HG03139 (cell line): ENCODE measurements at regions not wholly inside any gene's neighbourhood (a gene's known extent, or its start where the extent isn't known, plus 50 kb on each side); places are given as distances from the start of the nearest gene placed in this dataset.
"Not testable (repeated sequence)": the region's sequence is repeated elsewhere in the genome, so short reads cannot be mapped to it uniquely, and the experiment has no call there.

Experiments
- ATAC-seq: cut with Tn5 transposase; IDR thresholded peaks from one replicate; pipeline ENCODE4 v1.9.1; 2021; ENCODE audit not compliant: unreplicated experiment

DNA sequence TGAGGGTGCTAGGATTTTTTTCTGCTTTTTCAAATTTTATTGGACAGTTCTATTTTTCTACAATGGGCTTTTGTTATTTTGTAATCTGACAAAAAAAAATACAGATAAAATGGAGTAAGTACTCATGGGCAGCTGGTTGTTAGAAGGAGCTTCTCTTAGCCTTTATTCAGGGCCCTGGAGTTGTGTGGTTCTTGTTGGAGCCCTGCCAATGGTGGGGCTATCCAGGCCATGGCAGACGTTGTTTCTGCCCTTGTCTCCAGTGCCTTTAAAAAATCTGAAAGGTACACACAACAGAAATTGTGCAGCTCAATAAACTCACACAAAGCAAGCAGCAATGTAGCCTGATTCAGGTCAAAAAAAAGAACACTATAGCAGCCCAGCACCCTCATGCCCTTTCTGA is 153.5 kb upstream of the GALNT2 start:
- ATAC-seq = no peak

DNA sequence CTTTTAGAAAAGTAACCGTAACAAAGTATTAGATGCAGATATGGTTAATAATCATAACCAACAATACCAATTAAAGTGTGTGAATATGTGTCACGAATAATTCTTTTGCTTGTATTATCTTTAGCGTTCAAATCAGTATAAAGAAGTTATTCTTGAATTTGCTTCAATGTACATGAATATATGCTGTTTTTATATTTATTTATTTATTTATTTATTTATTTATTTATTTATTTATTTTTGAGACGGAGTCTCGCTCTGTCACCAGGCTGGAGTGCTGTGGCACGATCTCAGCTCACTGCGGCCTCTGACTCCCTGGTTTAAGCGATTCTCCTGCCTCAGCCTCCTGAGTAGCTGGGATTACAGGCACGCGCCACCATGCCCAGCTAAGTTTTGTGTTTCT is 147.6 kb upstream of the GALNT2 start:
- ATAC-seq = not testable (repeated sequence)

DNA sequence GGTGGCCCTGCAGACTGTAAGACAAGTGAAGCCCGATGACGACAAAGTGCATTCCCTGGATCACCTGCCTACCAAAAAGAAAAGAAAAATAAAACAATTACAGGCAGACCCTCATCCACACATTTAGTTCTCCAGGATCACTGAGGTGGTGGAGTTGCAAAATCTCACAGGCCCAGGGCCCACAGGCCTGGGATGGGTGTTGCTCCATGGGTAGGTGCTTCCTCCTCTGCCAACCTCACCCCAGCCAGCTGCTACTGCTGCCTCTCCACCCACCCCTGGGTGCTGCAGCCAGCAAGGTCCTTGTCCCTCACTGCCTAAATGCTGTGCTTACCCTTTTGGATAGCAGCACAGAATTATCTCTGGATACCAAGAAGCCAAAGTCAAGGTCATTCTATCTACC is 146.4 kb upstream of the GALNT2 start:
- no peak for ATAC-seq

DNA sequence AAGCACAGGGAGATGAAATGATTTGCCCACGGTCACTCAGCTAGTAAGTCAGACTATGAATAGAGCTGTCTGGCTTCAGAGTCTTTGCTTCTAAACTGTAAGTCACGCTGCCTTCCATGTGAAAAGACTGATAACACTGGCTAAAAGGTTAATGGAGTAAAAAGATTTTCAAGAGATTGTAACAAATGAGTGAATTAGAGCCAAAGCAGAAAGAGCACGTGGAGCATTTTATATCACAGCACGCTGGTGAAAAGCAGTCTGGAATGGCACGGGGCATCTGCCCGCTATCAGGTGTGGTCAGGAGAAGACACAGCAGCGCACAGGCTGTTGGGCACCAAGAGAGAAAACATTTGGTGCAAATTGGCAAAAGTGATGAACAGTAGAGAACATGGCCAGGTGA is 144.8 kb upstream of the GALNT2 start:
- ATAC-seq = no peak

DNA sequence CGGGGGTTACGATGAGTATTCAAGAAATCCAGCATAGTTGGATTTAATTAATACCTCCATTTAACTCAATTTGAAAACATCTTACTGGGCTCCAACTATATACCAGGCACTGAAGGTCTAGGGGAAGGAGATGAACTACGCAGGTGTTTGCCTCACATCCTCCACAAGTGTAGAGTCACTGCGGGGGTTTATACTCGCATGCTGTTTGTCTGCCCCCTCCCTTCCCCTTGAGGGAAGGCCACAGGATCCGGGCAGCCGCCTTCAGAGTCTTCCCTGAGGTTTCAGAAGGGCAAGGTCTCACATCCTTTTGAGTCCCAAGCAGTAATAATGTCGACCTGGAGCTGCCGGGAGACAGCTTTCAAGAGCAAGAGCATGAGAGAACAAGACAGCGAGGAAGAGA is 142.4 kb upstream of the GALNT2 start:
- ATAC-seq = no peak

DNA sequence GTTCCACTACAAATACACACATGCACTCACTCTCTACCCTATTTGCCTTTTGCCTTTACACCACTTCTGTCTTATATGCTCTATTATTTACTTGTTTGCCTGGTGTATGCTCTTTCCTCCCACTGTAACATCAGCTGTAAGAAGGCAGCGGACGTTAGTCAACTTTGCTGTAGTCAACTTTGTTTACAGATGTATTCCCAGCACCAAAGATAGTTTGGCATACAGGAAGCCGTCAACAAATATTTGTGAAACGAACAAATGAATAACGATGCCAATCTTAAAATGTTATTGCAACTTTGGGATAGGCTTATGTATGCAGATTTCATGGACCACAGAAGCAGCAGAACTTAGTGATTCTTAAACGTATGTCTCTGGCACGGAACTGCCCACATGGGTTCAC is 138.3 kb upstream of the GALNT2 start:
- no peak for ATAC-seq

DNA sequence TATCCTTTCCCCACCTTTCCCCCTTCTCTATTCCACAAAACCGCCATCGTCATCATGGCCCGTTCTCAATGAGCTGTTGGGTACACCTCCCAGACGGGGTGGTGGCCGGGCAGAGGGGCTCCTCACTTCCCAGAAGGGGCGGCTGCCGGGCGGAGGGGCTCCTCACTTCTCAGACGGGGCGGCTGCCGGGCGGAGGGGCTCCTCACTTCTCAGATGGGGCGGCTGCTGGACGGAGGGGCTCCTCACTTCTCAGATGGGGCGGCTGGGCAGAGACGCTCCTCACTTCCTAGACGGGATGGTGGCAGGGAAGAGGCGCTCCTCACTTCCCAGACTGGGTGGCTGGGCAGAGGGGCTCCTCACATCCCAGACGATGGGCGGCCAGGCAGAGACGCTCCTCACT is 135.3 kb upstream of the GALNT2 start:
- not testable (repeated sequence) for ATAC-seq

DNA sequence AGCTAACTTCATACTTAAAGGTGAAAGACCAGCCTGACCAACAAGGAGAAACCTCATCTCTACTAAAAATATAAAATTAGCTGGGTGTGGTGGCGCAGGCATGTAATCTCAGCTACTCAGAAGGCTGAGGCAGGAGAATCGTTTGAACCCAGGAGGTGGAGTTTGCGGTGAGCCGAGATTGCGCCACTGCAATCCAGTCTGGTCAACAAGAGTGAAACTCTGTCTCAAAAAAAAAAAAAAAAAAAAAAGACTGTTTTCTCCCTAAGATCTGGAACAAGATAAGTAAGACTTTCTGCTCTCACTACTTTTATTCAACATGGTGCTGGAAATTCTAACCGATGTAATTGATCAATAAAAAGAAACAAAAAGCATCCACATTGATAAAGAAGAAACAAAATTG is 131.9 kb upstream of the GALNT2 start:
- not testable (repeated sequence) for ATAC-seq

DNA sequence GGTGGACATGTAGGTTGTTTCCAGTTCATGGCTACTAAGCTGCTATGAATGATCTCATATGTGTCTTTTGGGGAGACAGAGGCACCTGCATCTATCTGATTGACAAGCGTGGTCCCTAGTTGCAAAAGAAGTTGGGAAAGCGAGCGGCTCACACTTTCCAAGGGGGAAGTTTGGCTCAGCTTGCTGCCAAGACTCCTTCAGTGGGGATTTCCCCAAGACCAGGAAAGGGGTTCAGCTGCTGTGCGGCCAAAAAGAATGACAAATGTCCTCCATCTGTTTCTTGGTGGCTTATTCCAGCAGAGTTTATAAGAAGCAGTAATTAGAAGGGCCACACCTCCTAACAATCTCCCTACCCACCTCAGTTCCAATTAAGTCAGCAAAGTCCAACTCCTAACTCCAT is 128.5 kb upstream of the GALNT2 start:
- no peak for ATAC-seq

DNA sequence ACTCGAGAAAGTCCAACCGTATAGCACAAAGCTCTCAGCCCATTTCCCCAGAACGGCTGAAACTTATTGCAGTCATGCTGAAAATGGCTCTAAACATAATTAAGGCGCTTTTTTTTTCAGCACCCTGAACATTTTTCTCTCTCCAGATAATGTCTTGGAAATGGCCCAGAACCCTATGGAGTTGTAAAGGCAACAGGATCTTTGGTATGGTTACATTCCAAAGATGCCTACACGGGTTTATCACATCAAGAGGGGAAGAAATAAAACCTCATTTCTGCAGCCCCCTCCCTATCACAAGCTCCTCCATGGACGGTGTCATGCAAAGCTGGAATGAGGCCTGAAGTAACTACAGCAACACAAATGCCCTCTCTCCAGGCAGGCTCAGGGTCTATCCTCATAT is 126.4 kb upstream of the GALNT2 start:
- ATAC-seq = no peak

DNA sequence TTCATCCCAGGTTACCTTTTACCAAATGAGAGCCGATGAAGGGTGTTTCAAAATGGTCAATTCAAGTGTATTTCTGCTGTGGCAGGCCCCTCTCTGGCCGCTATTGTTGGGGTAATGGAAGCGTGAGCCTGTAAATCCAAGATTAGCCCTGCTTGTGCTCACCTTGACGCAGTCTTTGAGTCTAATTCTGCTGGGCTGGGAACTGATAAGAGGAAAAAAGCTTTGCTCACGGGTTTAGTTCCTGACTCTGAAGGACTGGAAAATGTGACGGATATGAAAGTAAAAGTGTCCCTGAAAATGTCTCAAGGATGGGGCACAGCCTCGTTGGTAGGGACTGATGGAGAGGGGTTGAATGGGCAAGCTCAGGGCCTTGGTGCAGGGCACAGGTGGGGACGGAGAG is 125.9 kb upstream of the GALNT2 start:
- ATAC-seq = no peak

DNA sequence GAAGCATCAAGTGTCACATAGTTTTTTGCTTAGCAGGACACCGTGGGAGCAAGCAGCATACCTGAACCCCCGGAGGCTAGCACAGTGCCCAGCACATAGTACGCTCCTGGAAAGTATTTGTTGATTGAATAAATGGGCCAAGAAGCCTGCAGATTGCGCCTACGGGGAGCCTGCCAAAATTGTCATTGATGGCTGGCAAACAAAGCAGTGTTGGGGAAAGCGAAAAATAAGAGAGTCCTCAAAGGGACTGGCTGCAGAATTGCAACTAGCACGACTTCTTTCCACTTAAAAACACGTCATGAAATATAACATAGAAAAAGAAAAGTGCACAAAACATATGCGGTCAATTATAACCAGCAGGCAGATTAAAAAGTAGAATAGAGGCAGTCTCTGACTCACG is 125.2 kb upstream of the GALNT2 start:
- no peak for ATAC-seq

DNA sequence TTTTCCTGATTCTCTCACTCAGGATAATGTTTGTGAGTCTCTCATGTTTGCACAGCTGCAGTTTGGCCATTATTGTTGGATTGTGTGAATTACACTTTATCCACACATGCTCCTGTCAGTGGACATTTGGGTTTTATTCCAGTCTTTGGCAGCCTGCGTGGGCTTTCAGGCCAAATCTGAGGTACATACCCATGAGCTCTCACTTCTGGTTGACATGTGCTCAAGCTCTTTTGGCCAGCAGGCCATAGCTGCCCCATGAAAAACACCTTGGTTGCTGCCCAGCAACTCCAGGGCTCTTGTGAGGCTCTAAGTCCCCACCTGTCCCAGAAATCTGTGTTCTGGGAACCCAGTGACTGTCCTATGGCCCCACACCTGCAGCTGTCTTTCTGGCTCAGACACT is 124.5 kb upstream of the GALNT2 start:
- no peak for ATAC-seq

DNA sequence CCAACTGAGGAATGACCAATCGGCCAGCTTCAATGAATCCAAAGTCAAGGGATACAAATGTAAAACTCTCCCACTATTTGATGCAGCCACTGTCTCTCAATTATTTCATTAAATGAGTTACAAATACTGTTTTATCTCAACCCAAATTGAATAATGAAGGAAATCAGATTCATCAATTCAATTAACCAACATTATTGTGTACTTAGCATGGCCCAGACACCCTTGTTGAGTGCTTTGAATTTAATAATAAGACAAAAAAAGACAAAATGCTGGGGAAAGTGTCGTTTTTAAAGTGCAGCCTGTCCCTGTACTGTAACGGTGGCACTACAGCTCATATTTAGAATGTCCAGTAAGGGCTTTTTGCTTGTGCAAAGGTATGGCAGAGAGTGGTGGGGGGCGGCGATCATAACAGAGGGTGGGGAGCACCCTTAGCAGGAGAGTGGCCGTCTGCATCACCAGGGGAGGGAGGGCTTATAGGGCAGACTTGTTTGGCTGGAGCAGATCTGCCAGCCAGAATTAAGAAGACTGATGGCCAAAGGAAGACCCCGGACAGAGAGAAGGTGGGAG is 123.8 kb upstream of the GALNT2 start:
- no peak for ATAC-seq

DNA sequence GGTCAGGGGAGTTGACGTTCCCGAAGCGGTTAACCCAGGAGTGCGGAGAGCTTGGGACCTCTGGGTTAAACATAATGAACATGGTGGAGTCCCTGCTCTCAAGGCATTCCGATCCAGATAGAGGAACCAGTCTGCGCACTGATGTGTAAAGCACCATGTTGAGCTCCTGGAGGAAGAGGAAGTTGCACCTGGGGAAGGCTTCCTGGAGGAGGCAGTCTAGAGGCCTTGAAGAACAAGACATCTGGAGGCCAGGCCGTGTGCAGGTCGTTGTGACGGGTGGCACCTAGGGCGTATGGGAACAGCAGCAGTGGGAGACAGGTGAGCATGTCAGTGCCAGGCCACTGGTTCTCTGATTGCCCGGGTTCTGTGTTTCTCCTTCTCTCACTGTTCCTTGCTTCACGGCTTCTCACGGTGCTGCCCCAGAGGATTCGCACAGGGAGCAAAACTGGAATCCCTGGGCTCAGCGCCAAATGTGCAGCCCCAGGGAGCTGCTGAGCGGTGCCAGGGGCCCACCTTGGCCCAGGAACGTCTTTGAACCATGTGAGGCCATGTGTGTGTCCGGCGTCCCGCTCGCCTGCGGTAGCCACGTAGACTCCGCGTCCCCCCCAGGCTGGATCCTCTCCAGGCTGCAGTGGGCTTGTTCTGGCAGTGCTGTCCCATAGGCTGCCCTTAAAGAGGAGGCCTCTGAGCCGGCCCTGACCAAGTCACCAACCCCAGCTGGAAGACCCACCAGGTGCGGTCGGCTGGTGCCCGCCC is 122.9 kb upstream of the GALNT2 start:
- ATAC-seq = no peak

DNA sequence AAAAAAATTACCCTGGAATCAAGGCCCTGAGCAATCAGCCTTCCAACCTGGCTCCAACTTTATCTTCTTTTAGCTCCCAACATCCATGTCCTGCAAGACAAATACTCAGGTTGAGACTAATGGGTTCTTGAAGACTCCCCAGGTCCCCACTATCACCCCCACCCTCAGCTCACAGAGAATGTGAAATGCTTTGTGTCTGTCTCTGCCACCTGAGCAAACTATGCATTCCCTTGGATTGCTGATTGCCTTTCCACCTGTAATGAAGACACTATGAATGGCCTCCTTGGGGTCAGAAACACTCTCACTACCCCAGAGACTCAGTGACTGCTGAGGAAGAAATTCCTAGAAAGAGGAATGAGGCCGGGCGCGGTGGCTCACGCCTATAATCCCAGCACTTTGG is 121.2 kb upstream of the GALNT2 start:
- ATAC-seq = no peak

DNA sequence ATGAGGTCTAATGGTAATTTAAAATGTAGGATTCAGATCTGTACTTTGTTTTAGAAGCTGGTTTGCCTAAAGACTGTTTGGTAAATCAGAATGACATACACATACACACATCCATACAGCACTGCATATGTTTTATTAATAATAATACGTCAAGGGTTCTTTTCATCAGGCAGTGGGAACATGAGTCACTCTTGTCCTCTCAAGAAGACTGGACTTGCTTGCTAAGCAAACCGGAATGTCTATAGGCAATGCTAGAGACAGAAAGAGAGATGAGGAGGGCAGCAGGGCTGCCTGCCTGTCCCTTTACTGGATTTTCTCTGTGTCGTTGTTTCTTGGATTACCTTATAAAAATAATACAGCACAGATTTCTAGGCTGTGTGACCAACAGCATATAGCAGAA is 119.1 kb upstream of the GALNT2 start:
- ATAC-seq = no peak

DNA sequence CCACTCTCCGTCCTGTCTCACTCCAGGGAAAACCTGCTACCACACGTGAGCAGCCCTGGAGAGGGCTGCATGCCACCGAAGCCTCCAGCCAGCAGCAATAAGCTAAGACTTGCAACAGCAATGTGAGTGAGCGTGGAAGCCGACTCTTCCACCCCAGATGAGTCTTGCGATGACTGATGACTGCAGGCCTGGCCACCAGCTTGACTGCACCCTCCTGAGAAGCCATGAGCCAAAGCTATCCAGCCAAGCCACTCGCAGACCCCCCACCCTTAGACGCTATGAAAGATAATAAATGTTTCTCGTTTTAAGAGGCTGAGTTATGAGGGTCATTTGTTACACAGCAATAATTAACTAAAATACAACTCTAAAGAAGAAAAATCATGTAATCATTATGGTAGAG is 118.6 kb upstream of the GALNT2 start:
- no peak for ATAC-seq

DNA sequence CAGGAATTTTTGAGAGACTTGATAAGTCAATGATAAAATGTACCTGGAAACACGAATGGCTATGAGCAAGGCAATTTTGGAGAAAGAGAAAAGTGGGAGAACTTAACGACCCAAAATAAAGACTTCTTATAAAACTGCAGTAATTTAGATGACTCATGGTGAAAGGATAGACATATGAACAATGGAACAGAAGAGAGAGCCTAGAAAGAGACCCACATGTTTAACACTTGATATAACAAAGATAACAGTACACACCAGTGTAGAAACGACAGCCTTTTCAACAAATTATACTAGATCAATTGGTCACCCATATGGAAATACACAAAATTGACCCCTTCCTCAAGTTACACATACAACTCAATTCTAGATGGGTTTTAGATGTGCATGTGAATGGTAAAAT is 117.5 kb upstream of the GALNT2 start:
- no peak for ATAC-seq

DNA sequence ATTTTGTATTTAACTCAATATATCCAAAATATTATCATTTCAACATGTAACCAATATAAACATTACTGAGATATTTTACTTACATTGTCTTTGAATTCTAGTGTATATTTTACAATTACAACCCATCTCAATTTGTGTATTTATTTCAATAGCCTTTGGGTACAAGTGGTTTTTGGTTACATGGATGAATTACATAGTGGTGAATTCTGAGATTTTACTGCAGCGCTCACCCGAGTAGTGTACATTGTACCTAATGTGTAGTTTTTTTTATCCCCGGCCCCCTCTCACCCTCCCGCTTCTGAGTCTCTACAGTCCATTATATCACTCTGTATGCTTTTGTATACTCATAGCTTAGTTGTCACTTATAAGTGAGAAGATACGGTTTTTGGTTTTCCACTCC is 117.0 kb upstream of the GALNT2 start:
- no peak for ATAC-seq

DNA sequence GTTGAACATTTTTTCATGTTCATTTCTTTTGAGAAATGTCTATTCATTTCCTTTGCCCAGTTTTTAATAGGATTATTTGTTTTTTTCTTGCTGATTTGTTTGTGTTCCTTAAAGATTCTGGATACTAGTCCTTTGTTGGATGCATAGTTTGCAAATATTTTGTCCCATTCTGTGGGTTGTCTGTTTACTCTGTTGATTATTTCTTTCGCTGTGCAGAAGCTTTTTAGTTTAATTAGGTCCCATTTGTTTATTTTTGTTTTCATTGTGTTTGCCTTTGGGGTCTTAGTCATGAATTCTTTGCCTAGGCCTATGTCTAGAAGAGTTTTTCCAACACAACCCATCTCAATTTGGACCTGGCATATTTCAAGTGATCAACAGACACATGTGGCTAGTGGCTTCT is 116.1 kb upstream of the GALNT2 start:
- no peak for ATAC-seq

DNA sequence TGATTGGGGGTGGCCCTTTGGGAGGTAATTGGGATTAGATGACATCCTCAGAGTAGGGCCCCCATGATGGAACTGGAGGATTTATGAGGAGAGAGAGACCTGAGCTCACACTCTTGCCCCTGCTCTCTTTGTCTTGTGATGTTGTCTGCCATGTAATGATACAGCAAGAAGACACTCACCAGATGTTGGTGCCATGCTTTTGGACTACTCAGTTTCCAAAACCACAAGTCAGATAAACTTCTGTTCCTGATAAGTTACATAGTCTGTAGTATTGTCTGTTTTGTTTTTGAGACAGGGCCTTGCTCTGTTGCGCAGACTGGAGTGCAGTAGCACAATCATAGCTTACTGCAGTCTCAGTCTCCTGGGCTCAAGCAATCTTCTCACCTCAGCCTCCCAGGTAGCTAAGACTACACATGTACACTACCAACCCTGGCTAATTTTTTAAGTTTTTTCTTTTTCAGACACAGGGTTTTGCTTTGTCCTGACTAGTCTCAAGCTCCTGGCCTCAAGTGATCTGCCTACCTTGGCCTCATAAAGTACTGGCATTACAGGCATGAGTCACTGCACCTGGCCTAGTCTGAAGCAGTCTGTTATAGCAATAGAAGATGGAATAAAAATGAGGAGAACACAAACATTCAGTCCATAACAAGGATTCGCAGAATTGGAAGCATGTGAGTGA is 115.0 kb upstream of the GALNT2 start:
- ATAC-seq = no peak
